ENCODE measurements at regions not wholly inside any gene's neighbourhood (a gene's known extent, or its start where the extent isn't known, plus 50 kb on each side); places are given as distances from the start of the nearest gene placed in this dataset.

GRCh38 chr1:64357422-64357821 is 112.5 kb upstream of the CACHD1 start:
- Mint-ChIP-seq H3K9me3 (ENCODE audit: low read depth) (no peaks in the 10 kb centered on the region), H3K4me3 (ENCODE audit: low read depth) (no peak overlapping the region), H3K27ac (no peak overlapping the region), H3K36me3 (ENCODE audit: insufficient read depth) (no peaks in the 10 kb centered on the region), H3K4me1 (ENCODE audit: low read depth) (peaks cover 6% of the 10 kb centered on the region), H3K27me3 (peaks cover 57% of the 10 kb centered on the region)
- TF ChIP-seq, protein P1, sequence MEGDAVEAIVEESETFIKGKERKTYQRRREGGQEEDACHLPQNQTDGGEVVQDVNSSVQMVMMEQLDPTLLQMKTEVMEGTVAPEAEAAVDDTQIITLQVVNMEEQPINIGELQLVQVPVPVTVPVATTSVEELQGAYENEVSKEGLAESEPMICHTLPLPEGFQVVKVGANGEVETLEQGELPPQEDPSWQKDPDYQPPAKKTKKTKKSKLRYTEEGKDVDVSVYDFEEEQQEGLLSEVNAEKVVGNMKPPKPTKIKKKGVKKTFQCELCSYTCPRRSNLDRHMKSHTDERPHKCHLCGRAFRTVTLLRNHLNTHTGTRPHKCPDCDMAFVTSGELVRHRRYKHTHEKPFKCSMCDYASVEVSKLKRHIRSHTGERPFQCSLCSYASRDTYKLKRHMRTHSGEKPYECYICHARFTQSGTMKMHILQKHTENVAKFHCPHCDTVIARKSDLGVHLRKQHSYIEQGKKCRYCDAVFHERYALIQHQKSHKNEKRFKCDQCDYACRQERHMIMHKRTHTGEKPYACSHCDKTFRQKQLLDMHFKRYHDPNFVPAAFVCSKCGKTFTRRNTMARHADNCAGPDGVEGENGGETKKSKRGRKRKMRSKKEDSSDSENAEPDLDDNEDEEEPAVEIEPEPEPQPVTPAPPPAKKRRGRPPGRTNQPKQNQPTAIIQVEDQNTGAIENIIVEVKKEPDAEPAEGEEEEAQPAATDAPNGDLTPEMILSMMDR (IDR thresholded peaks at IDR 0.05; ENCODE audit: unreplicated experiment), result no peak
- DNase-seq (ENCODE audit: low spot score, unreplicated experiment), result no peak

DNA sequence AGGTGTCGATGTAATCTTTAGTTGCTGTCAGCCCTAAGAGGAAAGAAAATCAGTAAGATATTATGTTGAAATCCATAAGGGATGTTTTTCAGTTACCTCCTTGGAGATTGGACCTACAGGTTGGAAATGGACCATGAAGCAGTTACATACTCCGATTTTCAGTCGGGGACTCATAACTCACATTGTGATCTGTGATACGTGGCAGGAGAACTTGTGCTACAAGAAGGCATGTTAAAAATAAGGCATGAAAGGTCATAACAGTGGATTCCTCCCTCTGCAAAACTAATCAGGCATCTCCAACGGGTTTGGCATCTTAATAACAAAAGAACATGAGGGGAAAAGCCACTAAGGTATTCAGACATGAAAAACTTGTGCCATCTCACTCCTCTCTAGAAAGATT is 111.2 kb upstream of the CACHD1 start:
- Mint-ChIP-seq H3K4me1 (ENCODE audit: low read depth) (peaks cover 6% of the 10 kb centered on the region), H3K9me3 (ENCODE audit: low read depth) (no peaks in the 10 kb centered on the region), H3K27me3 (peaks cover 46% of the 10 kb centered on the region), H3K4me3 (ENCODE audit: low read depth) (no peak overlapping the region), H3K27ac (no peak overlapping the region), H3K36me3 (ENCODE audit: insufficient read depth) (no peaks in the 10 kb centered on the region)
- DNase-seq (ENCODE audit: low spot score, unreplicated experiment), result no peak
- TF ChIP-seq, protein P1 (IDR thresholded peaks at IDR 0.05; ENCODE audit: unreplicated experiment), result no peak

GRCh38 chr1:64361974-64362373 is 108.0 kb upstream of the CACHD1 start:
- Mint-ChIP-seq H3K4me3 (ENCODE audit: low read depth) (no peak overlapping the region), H3K27me3 (peaks cover 16% of the 10 kb centered on the region), H3K27ac (no peak overlapping the region), H3K4me1 (ENCODE audit: low read depth) (peaks cover 6% of the 10 kb centered on the region), H3K9me3 (ENCODE audit: low read depth) (no peaks in the 10 kb centered on the region), H3K36me3 (ENCODE audit: insufficient read depth) (no peaks in the 10 kb centered on the region)
- TF ChIP-seq, protein P1 (IDR thresholded peaks at IDR 0.05; ENCODE audit: unreplicated experiment), result no peak
- no peak for DNase-seq (ENCODE audit: low spot score, unreplicated experiment)

DNA sequence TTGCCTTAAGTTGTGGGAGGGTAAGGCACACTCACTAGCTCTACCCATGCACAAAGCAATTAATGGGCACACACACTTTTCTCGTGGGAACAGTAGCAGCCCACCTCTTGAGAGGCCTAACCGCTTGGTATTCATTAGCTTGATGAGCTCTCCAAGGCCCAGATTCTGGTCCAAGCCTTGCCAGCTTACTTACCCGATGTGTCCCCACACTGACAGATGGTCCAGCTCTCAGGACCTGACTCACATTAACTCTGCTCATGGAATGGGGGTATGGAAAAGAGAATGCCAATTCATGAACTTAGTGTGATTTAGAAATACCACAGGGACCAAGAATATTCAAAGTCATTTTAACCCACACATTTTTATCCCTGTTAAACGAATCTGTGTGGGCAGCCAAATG is 106.8 kb upstream of the CACHD1 start:
- H3K9me3 Mint-ChIP-seq (ENCODE audit: low read depth), result no peaks in the 10 kb centered on the region
- H3K36me3 Mint-ChIP-seq (ENCODE audit: insufficient read depth), result no peaks in the 10 kb centered on the region
- H3K27me3 Mint-ChIP-seq, result peaks cover 7% of the 10 kb centered on the region
- no peak for DNase-seq (ENCODE audit: low spot score, unreplicated experiment)
- H3K27ac Mint-ChIP-seq, result no peak overlapping the region
- no peak overlapping the region for H3K4me3 Mint-ChIP-seq (ENCODE audit: low read depth)
- H3K4me1 Mint-ChIP-seq (ENCODE audit: low read depth), result no peaks in the 10 kb centered on the region
- TF ChIP-seq, protein P1 (IDR thresholded peaks at IDR 0.05; ENCODE audit: unreplicated experiment), result no peak

DNA sequence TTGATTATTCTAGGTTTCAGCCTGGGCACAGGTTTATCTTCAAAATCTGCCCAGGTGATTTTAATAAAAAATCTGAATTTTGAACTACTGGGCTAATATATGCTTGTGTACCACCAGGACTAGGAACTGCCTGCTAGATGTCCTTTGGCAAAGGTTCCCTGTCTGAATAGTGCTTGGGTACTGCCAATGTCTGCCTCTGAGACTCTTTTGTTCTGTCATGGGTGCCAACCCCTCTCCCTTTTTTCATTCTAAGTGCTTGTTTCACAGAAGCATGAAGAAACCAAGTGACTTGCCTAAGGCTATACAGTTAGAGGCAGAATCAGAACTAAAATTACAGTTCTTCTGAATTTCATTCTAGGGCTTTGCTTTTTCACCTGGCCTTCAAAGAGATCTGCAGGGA is 106.3 kb upstream of the CACHD1 start:
- TF ChIP-seq, protein P1 (IDR thresholded peaks at IDR 0.05; ENCODE audit: unreplicated experiment), result no peak
- DNase-seq (ENCODE audit: low spot score, unreplicated experiment), result no peak
- H3K4me1 Mint-ChIP-seq (ENCODE audit: low read depth), result no peaks in the 10 kb centered on the region
- peaks cover 6% of the 10 kb centered on the region for H3K27me3 Mint-ChIP-seq
- H3K36me3 Mint-ChIP-seq (ENCODE audit: insufficient read depth), result no peaks in the 10 kb centered on the region
- H3K9me3 Mint-ChIP-seq (ENCODE audit: low read depth), result no peaks in the 10 kb centered on the region
- no peak overlapping the region for H3K4me3 Mint-ChIP-seq (ENCODE audit: low read depth)
- H3K27ac Mint-ChIP-seq, result no peak overlapping the region

All from progenitor cell of endocrine pancreas (in vitro differentiated cells).